HK-2 (cell line): ENCODE measurements at regions not wholly inside any gene's neighbourhood (a gene's known extent, or its start where the extent isn't known, plus 50 kb on each side); places are given as distances from the start of the nearest gene placed in this dataset.

Source experiments
- DNase-seq: peaks from one replicate; pipeline ENCODE4 v3.0.0-alpha.2; 2018; ENCODE audit not compliant: unreplicated experiment

GRCh38 chr1:147452809-147453208, 88.5 kb upstream of the BCL9 start:
- no peak for DNase-seq

GRCh38 chr1:147463022-147463421, 78.3 kb upstream of the BCL9 start:
- no peak for DNase-seq

GRCh38 chr1:147466543-147466942, 74.8 kb upstream of the BCL9 start:
- DNase-seq, result no peak

GRCh38 chr1:147470079-147470478, 71.2 kb upstream of the BCL9 start:
- no peak for DNase-seq

GRCh38 chr1:147472489-147472888, 68.8 kb upstream of the BCL9 start:
- no peak for DNase-seq

GRCh38 chr1:147472966-147473732, 68.2 kb upstream of the BCL9 start:
- DNase-seq, result no peak

GRCh38 chr1:147473733-147474049, 67.6 kb upstream of the BCL9 start:
- no peak for DNase-seq

GRCh38 chr1:147475488-147475887, 65.8 kb upstream of the BCL9 start:
- DNase-seq, result no peak

- no peak for DNase-seq
Measured at GRCh38 chr1:147478521-147478920, 62.8 kb upstream of the BCL9 start.

- no peak for DNase-seq
Measured at GRCh38 chr1:147479864-147480564, 61.3 kb upstream of the BCL9 start.

GRCh38 chr1:147480565-147480935, 60.8 kb upstream of the BCL9 start:
- no peak for DNase-seq

- no peak for DNase-seq
Measured at GRCh38 chr1:147486876-147487656, 54.2 kb upstream of the BCL9 start.

GRCh38 chr1:147491098-147491497, 50.2 kb upstream of the BCL9 start:
- DNase-seq, result no peak
